ENCODE measurements at regions not wholly inside any gene's neighbourhood (a gene's known extent, or its start where the extent isn't known, plus 50 kb on each side); places are given as distances from the start of the nearest gene placed in this dataset.
A peak's percentile ranks its signal among the peaks of the same experiment; 100 is the strongest.

DNA sequence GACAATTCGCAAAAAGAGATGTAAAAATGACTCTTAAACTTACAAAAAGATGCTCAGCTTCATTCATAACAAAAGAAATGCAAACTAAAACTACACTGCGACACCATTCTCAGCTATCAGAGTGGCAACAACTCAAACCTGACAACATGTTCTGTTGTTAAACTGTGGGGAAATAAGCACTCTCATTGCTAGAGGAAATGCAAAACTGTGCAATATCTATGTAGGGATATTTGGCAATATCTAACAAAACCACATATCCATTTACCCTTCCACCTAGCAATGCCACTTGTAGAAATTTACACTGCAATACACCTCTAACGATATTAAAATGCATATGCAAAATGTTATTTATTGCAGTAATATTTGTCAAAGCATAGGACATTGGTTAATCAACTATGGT is 78.3 kb upstream of the EGFL6 start:
- DNase-seq, result no peak
- Histone ChIP-seq H3K27ac (no peak overlapping the region), H3K4me3 (no peak overlapping the region), H3K27me3 (peaks cover 4% of the 10 kb centered on the region), H3K36me3 (replicated peaks in 1 of 2) (no peaks in the 10 kb centered on the region), H3K4me1 (replicated peaks in 1 of 2) (peaks cover 0 to 12% of the 10 kb centered on the region in 2 donors), H3K9me3 (replicated peaks in 1 of 3) (no peaks in the 10 kb centered on the region)
- 63 to 80% (median 73%) methylated on average over 3 of the region's 3 CpGs for WGBS, 4 donors
- no peak for TF ChIP-seq CTCF (IDR thresholded peaks at IDR 0.05)
- TF ChIP-seq POLR2A (IDR thresholded peaks at IDR 0.05), result no peak
- intact Hi-C loops (cut with DNase I), result loop anchor here in 1 of 2 donors (10.0 kb wide), 1 partner anchor 526 kb away; no protein-coding TSS in a partner anchor

DNA sequence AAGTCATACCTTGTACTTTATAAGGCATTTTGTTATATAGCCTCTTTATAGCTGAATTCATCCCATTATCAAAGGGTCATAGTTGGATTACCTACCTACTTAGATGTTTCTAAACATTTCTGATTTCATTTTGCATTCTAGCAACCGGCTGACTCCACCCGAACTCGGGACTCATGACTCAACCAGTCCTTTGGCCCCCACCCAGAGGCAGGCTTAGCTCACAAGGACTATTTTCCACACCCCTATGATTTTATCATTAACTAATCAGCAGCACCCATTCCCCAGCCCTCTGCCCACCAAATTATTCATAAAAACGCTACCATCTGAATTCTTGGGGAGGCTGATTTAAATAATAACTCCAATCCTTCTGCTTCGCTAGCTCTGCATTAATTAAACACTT is 79.9 kb upstream of the EGFL6 start:
- Histone ChIP-seq H3K4me1 (replicated peaks in 1 of 2) (peaks cover 0 to 12% of the 10 kb centered on the region in 2 donors), H3K9me3 (replicated peaks in 1 of 3) (no peaks in the 10 kb centered on the region), H3K4me3 (no peak overlapping the region), H3K27me3 (no peaks in the 10 kb centered on the region), H3K27ac (peak overlapping the region in 1 of 5 donors; percentile 84), H3K36me3 (replicated peaks in 1 of 2) (no peaks in the 10 kb centered on the region)
- intact Hi-C loops (cut with DNase I), result loop anchor here in 1 of 2 donors (5.0 kb wide), 1 partner anchor 517 kb away; no protein-coding TSS in a partner anchor
- no peak for TF ChIP-seq POLR2A (IDR thresholded peaks at IDR 0.05)
- no peak for TF ChIP-seq CTCF (IDR thresholded peaks at IDR 0.05)
- peak; percentile 38 to 71 (median 63) for DNase-seq
- WGBS, 4 donors, result 46 to 58% (median 49%) methylated on average over 5 of the region's 5 CpGs

- TF ChIP-seq CTCF (IDR thresholded peaks at IDR 0.05) (peak; percentile 51 to 89 (median 78)), POLR2A (IDR thresholded peaks at IDR 0.05) (no peak)
- Histone ChIP-seq H3K36me3 (replicated peaks in 1 of 2) (no peaks in the 10 kb centered on the region), H3K9me3 (replicated peaks in 1 of 3) (no peaks in the 10 kb centered on the region), H3K27ac (peak overlapping the region in 4 of 5 donors; percentile 33 to 84 (median 65)), H3K4me1 (replicated peaks in 1 of 2) (peaks cover 0 to 12% of the 10 kb centered on the region in 2 donors), H3K27me3 (no peaks in the 10 kb centered on the region), H3K4me3 (no peak overlapping the region)
- peak; percentile 31 to 66 (median 47) for DNase-seq
- 3 to 20% (median 14%) methylated on average over 3 to 7 of the region's 7 CpGs for WGBS, 4 donors
- intact Hi-C loops (cut with DNase I), result loop anchor here in 1 of 2 donors (5.0 kb wide), 1 partner anchor 516 kb away; no protein-coding TSS in a partner anchor
Measured at GRCh38 chrX:13487731-13488505, 81.5 kb upstream of the EGFL6 start.

DNA sequence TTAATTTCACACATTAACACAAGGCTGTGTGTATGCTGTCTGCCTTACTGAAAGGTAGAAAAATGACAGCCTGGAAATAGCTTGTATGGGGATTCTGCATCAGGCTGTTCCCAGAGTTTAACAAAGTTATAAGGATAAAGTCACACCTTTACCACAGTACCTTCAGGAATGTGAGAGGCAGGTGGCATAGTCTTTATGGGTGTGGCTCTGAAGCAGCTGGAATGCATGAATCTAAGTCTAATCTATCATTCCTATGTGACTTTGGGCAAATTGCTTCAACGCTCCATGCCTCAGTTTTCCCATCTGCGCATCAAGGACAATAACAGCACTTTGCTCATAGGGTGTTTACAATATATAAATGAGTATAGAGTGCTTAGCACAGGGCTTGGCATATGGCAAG is 84.2 kb upstream of the EGFL6 start:
- Histone ChIP-seq H3K27ac (no peak overlapping the region), H3K27me3 (peaks cover 7% of the 10 kb centered on the region), H3K4me1 (replicated peaks in 1 of 2) (peaks cover 0 to 12% of the 10 kb centered on the region in 2 donors), H3K36me3 (replicated peaks in 1 of 2) (no peaks in the 10 kb centered on the region), H3K4me3 (no peak overlapping the region), H3K9me3 (replicated peaks in 1 of 3) (no peaks in the 10 kb centered on the region)
- TF ChIP-seq CTCF (IDR thresholded peaks at IDR 0.05) (no peak), POLR2A (IDR thresholded peaks at IDR 0.05) (no peak)
- intact Hi-C loops (cut with DNase I), result loop anchor here in 1 of 2 donors (5.0 kb wide), 1 partner anchor 513 kb away; no protein-coding TSS in a partner anchor
- no peak for DNase-seq
- WGBS, 4 donors, result 85 to 100% (median 93%) methylated on average over 2 of the region's 2 CpGs

All from adrenal gland (tissue), 9 donors.